Activated B cell treated with CpG ODN at 0.5 μM for 24 hours (primary cell): ENCODE measurements at regions not wholly inside any gene's neighbourhood (a gene's known extent, or its start where the extent isn't known, plus 50 kb on each side); places are given as distances from the start of the nearest gene placed in this dataset.
A peak's percentile ranks its signal among the peaks of the same experiment; 100 is the strongest.

Experiments
- ATAC-seq: fragments of 200-7000 bp; cut with Tn5 transposase; one replicate; pipeline ENCODE4 v1.10.0; 2021; ENCODE audit warnings: low read depth, mild to moderate bottlenecking, moderate library complexity
- CTCF ChIA-PET: fragments of 350-600 bp; sonication (Branson Sonifier 250); formaldehyde crosslinking; loops from one replicate; lab custom pipeline; 2021; ENCODE audit warnings: antibody characterized with exemption; lab: Charles Lee
- POLR2A ChIA-PET: fragments of 350-600 bp; sonication (Branson Sonifier 250); formaldehyde crosslinking; loops from one replicate; lab custom pipeline; 2021; ENCODE audit warnings: antibody characterized with exemption; lab: Charles Lee
- DNase-seq: peaks from one replicate; pipeline ENCODE4 v3.0.0; 2022
- H3K27ac Mint-ChIP-seq: one replicate; pipeline ENCODE4 v1.8.0; 2020; ENCODE audit warnings: mixed read lengths
- H3K27me3 Mint-ChIP-seq: one replicate; pipeline ENCODE4 v1.8.0; 2021; ENCODE audit warnings: mixed read lengths
- H3K36me3 Mint-ChIP-seq: one replicate; pipeline ENCODE4 v1.8.0; 2021; ENCODE audit warnings: low read depth, mixed read lengths
- H3K4me1 Mint-ChIP-seq: one replicate; pipeline ENCODE4 v1.8.0; 2021; ENCODE audit warnings: mixed read lengths
- H3K4me3 Mint-ChIP-seq: one replicate; pipeline ENCODE4 v1.8.0; 2020; ENCODE audit warnings: mild to moderate bottlenecking, mixed read lengths
- H3K9me3 Mint-ChIP-seq: one replicate; pipeline ENCODE4 v1.8.0; 2020; ENCODE audit warnings: mixed read lengths
- CTCF ChIP-seq: fragments of 200-600 bp; IDR thresholded peaks from one replicate; pipeline ENCODE4 v1.8.0; 2022; ENCODE audit warnings: antibody characterized with exemption, mild to moderate bottlenecking
- intact Hi-C: fragments of 100-400 bp; cut with micrococcal nuclease; formaldehyde crosslinking; loops from one replicate; pipeline ENCODE4 v1.15.1; 2024

- Mint-ChIP-seq H3K36me3 (no peaks in the 10 kb centered on the region), H3K27me3 (peaks cover 3% of the 10 kb centered on the region), H3K4me1 (no peaks in the 10 kb centered on the region), H3K27ac (no peak overlapping the region), H3K9me3 (no peaks in the 10 kb centered on the region), H3K4me3 (no peak overlapping the region)
- POLR2A ChIA-PET = interaction anchor here (0.6 kb wide), 1 partner anchor 378 kb away, joined by 4 read pairs; no protein-coding TSS in a partner anchor
- DNase-seq (no peak), ATAC-seq (no peak)
- intact Hi-C loops = loop anchor here (1.0 to 5.0 kb wide), 7 partner anchors 346 to 1479 kb away; partner anchors contain the start of gene SCAF11
- peak; percentile 52 for TF ChIP-seq CTCF
- CTCF ChIA-PET = interaction anchor here (0.6 to 3.2 kb wide), 29 partner anchors 9 to 1477 kb away, joined by 3 to 39 read pairs (median 3); no protein-coding TSS in a partner anchor
Observed at GRCh38 chr12:47021298-47021697, 58.1 kb upstream of the PCED1B start.

GRCh38 chr12:47022296-47022695 is 57.1 kb upstream of the PCED1B start:
- Mint-ChIP-seq H3K36me3 (no peaks in the 10 kb centered on the region), H3K4me1 (no peaks in the 10 kb centered on the region), H3K27ac (no peak overlapping the region), H3K9me3 (no peaks in the 10 kb centered on the region), H3K27me3 (peaks cover 5% of the 10 kb centered on the region), H3K4me3 (no peak overlapping the region)
- DNase-seq (no peak), ATAC-seq (no peak)
- CTCF ChIA-PET = interaction anchor here (1.5 to 3.2 kb wide), 5 partner anchors 361 to 950 kb away, joined by 3 to 33 read pairs (median 6); no protein-coding TSS in a partner anchor
- intact Hi-C loops = loop anchor here (5.0 kb wide), 1 partner anchor 1480 kb away; no protein-coding TSS in a partner anchor
- POLR2A ChIA-PET = no interaction called here
- no peak for TF ChIP-seq CTCF

GRCh38 chr12:47023311-47023710 is 56.1 kb upstream of the PCED1B start:
- no peak for ATAC-seq
- no peak for TF ChIP-seq CTCF
- CTCF ChIA-PET = interaction anchor here (1.2 to 1.5 kb wide), 2 partner anchors 9 to 663 kb away, joined by 3 to 5 read pairs; no protein-coding TSS in a partner anchor
- DNase-seq = no peak
- H3K4me3 Mint-ChIP-seq = no peak overlapping the region
- intact Hi-C loops = loop anchor here (5.0 kb wide), 1 partner anchor 1481 kb away; no protein-coding TSS in a partner anchor
- no peaks in the 10 kb centered on the region for H3K36me3 Mint-ChIP-seq
- H3K27me3 Mint-ChIP-seq = peaks cover 5% of the 10 kb centered on the region
- H3K9me3 Mint-ChIP-seq = no peaks in the 10 kb centered on the region
- no peaks in the 10 kb centered on the region for H3K4me1 Mint-ChIP-seq
- POLR2A ChIA-PET = no interaction called here
- no peak overlapping the region for H3K27ac Mint-ChIP-seq

- Mint-ChIP-seq H3K27ac (no peak overlapping the region), H3K36me3 (no peaks in the 10 kb centered on the region), H3K27me3 (peaks cover 5% of the 10 kb centered on the region), H3K9me3 (no peaks in the 10 kb centered on the region), H3K4me1 (no peaks in the 10 kb centered on the region), H3K4me3 (no peak overlapping the region)
- ATAC-seq (no peak), DNase-seq (no peak)
- intact Hi-C loops = loop anchor here (5.0 kb wide), 1 partner anchor 1482 kb away; no protein-coding TSS in a partner anchor
- ChIA-PET POLR2A (no interaction called here), CTCF (interaction anchor here (0.7 to 1.5 kb wide), 6 partner anchors 9 to 951 kb away, joined by 3 to 6 read pairs (median 4); no protein-coding TSS in a partner anchor)
- no peak for TF ChIP-seq CTCF
Observed at GRCh38 chr12:47023953-47024352, 55.5 kb upstream of the PCED1B start.

- DNase-seq (no peak), ATAC-seq (no peak)
- TF ChIP-seq CTCF = no peak
- CTCF ChIA-PET = interaction anchor here (0.7 to 1.5 kb wide), 6 partner anchors 8 to 952 kb away, joined by 3 to 6 read pairs (median 4); no protein-coding TSS in a partner anchor
- Mint-ChIP-seq H3K36me3 (no peaks in the 10 kb centered on the region), H3K27ac (no peak overlapping the region), H3K4me1 (no peaks in the 10 kb centered on the region), H3K9me3 (no peaks in the 10 kb centered on the region), H3K27me3 (peaks cover 5% of the 10 kb centered on the region), H3K4me3 (no peak overlapping the region)
- intact Hi-C loops = loop anchor here (5.0 kb wide), 1 partner anchor 1482 kb away; no protein-coding TSS in a partner anchor
- POLR2A ChIA-PET = no interaction called here
Observed at GRCh38 chr12:47024463-47024862, 55.0 kb upstream of the PCED1B start.
